ENCODE measurements at regions not wholly inside any gene's neighbourhood (a gene's known extent, or its start where the extent isn't known, plus 50 kb on each side); places are given as distances from the start of the nearest gene placed in this dataset.

- no peak for TF ChIP-seq POLR2A (IDR thresholded peaks at IDR 0.05)
- TF ChIP-seq CTCF (IDR thresholded peaks at IDR 0.05) = no peak
- no peak for TF ChIP-seq POLR2AphosphoS5 (IDR thresholded peaks at IDR 0.05)
Measured at GRCh38 chr1:101165532-101165931, 71.3 kb upstream of the S1PR1 start.
